T-helper 1 cell treated with Interleukin-12 subunit alpha and Interleukin-12 subunit beta and Interleukin-4 antibody, amounts not matched to agents 30 ng/mL and 1 ng/mL, for 36 hours (primary cell): ENCODE measurements at regions not wholly inside any gene's neighbourhood (a gene's known extent, or its start where the extent isn't known, plus 50 kb on each side); places are given as distances from the start of the nearest gene placed in this dataset.
"Not testable (repeated sequence)": the region's sequence is repeated elsewhere in the genome, so short reads cannot be mapped to it uniquely, and the experiment has no call there.

Experiments used
- intact Hi-C: fragments of 100-400 bp; cut with micrococcal nuclease; formaldehyde crosslinking; loops from one replicate; pipeline ENCODE4 v1.15.1; 2024

DNA sequence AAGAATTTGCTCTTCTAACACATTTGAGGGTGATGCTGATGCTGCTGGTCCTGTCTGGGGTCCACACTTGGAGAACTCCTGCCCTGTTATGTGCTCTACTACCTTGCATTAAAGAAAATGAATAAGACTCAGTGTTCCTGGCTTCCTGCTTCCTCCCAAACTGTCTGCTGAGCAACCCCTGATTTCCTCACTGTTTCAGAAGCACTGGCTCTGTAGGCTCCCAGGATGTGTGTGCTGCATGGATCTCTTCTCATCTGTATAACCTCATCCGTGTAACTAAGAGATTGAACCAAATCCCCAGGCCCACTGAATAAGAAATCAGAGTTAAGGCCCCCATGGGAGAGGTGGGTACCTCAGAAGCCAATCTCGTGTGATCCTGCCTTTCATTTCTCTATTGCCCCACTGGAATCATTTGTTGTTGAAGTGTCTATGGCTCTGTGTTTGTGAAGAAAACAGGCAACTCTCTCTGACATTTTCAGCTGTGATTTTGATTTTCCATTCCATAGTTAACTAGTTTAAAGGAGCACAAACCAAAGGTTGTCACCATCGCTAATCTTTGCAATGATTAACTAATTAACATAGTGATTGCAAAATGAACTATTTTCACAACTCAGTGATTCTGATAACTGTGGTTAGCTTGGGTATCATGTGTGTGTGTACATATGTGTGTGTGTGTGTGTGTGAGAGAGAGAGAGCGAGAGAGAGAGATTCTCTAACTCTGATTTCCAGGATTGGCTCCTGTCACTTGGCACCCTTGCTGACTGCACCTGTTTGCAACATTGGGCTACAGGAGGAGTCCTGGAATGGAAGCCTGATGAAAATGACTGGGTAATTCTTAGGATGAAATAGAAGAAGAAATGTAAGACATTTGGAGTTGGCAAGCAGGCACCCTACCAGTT is 196.2 kb downstream of the SLC38A4 start:
- intact Hi-C loops = no loop called here

DNA sequence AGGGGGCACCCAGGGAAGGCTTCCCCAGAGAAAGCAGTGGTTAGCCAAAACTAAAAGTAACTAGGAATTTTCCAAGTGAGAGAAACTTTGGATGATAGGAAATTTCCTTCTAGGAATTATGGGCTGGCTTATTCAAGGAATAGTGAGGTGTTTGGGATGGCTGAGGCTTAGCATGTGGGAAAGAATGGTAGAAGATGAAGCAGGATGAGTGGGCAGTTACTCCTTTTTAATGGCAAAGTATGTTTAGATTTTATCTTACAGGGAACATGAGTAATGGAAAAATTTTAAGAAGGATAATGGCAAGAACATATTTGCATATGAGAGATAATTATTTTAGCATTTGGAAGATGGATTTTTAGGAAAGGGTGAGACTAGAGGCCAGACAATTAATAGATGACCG is 197.6 kb downstream of the SLC38A4 start:
- intact Hi-C loops = no loop called here

DNA sequence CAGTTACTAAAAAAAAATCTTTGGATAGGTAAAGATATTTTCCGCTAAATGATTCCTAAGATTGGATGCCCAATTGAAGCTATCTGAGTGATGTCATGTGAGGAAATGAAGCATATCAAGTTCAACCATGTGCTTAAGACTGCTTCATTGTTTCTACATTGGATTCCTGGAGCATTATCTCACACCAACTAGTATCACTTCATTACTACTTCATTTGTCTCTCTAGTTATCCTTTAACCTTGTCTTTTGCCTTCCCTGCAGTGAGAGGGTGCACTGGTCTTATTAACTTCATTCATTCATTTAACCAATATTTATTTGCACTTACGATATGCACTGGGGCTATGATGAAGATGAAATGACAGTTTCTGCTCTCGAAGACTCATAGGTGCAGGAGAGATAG is 198.1 kb downstream of the SLC38A4 start:
- intact Hi-C loops = no loop called here

DNA sequence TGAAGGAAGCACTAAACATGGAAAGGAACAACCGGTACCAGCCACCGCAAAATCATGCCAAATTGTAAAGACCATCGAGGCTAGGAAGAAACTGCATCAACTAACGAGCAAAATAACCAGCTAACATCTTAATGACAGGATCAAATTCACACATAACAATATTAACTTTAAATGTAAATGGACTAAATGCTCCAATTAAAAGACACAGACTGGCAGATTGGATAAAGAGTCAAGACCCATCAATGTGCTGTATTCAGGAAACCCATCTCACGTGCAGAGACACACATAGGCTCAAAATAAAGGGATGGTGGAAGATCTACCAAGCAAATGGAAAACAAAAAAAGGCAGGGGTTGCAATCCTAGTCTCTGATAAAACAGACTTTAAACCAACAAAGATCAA is 206.3 kb downstream of the SLC38A4 start:
- intact Hi-C loops = not testable (repeated sequence)

DNA sequence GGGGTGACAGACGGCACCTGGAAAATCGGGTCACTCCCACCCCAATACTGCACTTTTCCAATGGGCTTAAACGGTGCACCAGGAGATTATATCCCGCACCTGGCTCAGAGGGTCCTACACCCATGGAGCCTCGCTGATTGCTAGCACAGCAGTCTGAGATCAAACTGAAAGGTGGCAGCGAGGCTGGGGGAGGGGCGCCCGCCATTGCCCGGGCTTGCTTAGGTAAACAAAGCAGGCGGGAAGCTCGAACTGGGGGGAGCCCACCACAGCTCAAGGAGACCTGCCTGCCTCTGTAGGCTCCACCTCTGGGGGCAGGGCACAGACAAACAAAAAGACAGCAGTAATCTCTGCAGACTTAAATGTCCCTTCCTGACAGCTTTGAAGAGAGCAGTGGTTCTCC is 208.1 kb downstream of the SLC38A4 start:
- intact Hi-C loops = not testable (repeated sequence)

DNA sequence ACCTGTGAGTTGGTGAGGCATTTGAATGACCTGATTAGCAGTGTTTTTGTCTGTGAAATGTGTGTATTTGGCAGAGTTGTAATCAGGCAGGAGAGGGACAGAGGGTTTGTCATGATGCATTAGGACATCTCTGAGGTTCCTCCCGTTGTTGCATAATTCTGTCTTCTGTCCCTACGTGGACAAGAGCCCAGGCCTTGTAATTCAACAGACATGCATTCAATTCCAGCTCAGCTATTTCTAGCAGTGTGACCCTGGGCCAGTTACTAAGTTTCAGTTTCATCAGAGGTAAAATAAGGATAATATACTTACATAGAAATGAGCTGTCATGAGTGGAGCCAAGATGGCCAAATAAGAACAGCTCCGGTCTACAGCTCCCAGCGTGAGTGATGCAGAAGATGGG is 208.6 kb downstream of the SLC38A4 start:
- intact Hi-C loops = no loop called here

DNA sequence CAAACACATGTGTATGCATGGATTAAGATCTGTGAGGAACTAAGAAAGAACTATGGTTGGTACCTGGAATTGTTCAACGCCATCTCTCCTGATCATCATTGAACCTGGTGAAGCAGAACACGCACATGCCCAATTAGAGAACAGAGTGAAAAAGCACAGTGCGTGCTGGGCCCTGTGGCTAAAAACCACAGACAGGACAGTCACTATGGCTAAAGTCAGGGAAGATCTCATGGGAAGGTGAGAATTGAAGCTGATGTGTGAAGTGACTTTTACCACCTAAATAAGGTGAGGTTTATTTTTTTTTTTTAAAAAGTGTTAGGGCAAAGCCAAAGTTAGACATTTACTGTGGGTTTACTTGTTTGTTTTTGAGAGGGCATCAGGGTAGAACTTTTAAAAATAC is 215.0 kb downstream of the SLC38A4 start:
- intact Hi-C loops = no loop called here

DNA sequence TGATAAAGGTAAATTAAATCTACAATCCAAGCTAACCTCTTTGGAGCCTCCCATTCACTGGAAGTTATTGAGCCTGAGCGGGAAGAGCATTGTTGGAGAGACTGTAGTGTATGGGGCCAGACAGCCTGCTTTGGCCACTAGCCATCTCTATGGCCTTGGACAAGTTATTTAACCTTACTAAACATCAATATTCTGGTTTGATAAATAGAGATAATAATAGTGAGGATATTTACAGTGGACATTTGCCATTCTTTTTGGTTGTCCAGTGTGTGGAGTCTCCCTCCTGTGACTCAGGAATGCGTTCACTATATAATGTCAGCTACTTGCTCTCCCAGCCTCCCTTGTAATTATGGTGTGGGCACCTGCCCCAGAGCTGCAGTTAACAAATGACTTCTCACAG is 216.1 kb downstream of the SLC38A4 start:
- intact Hi-C loops = loop anchor here (2.0 to 5.0 kb wide), 5 partner anchors 23 to 237 kb away; partner anchors contain the start of gene SLC38A2

DNA sequence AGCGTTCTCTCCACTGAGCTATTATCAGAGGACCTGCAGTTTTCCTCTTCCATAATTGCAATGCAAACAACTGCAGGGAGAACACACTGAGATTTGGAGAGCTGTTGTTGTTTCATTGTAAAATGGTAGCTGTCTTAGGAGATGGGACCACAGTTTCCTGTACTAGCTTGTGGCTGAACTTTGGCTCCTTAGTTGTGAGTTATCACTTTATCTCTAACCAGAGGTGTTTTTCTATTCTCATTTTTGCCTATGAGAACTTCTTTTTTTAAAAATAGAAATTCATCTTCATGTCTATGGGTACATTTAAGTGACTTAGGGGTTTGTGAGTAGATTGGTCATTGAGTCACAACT is 216.5 kb downstream of the SLC38A4 start:
- intact Hi-C loops = loop anchor here (2.0 to 5.0 kb wide), 5 partner anchors 22 to 236 kb away; partner anchors contain the start of gene SLC38A2

DNA sequence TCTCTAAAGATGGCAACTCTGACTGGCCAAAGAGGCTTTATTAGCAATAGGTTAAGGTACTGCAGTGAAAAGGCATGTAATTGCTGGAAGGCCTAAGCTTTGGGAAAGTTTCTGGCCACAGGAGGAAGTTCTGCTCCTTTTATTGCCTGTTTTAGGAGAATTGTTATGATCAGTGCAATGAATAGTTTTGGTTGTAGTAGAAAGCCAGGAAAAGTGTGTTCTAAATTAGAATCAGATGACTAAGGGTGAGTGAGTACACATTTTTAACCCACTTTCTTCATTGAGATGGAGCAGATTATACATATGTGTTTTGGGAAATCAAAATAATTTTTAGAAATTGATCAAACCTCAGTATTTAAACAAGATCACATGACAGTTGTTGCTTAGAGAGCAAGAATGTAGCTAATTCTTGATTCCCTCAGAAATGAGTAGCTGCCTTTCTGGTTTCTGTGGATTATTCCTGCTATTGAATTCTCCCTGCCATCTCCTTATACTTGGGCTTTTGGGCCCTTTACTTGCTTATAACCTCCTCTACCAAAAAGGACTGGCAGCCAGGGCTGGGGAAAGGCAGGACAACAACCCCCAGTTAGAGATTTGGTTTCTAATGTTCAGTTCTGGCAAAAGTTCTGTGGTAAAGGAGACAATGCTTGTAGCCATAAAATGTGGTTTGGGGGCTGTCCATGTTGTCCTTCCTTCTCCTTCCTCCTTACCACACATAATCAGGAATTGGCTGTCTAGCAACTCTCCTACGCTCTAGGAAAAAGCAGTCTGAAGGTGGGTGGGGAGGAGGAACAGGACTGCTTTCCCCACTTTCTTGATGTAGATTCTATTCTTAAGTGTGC is 217.1 kb downstream of the SLC38A4 start:
- intact Hi-C loops = loop anchor here (2.0 to 5.0 kb wide), 5 partner anchors 22 to 236 kb away; partner anchors contain the start of gene SLC38A2

DNA sequence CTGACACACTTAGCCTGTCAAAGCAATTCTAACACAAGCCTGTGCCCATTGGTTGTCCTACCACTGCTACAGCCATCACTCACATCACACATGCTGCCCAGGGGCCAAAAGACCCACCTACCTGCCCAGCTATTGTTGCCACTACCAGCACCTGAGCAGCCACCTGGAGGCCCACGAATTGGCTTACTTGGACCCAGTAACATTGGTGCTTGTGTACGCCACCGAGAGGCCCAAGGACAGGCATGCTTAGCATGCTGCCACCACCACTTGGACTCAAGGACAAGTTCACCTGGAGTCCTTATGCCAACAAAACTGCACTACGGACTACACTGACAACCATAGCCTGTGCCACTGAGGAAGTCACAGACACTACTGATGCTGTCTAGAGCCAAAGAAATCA is 221.1 kb downstream of the SLC38A4 start:
- intact Hi-C loops = loop anchor here (5.0 kb wide), 1 partner anchor 217 kb away; no protein-coding TSS in a partner anchor

DNA sequence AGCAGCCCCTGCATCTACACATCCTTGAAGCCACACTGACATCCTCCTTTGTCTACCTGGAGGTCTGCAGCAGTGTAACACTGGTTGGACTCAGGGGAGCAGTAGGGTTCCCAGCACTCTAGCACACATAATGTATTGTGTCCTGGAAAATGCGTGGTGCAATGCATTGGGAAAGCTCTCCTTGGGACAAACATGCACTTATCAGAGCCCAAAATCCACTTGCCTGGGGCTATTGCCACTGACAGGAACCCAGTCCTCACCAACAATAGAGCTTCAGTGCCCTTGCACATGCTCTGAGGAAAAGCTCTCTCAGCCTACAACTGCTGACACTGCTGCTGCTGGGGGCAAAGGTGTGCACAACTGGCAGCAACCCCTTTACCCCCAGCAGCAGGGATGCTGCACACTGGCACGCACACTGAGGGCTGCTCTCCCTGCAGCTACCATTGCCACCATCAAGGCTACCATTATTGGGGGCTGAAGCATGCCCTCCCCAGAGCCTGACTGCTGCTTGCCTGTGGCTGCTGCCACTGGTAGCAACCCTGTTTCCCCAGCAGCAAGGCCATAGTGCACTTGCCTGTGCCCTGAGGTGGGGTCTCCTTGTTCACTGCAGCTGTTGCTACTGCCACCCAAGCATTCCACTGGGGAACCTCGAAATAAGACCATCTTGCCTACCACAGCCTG is 221.9 kb downstream of the SLC38A4 start:
- intact Hi-C loops = no loop called here

DNA sequence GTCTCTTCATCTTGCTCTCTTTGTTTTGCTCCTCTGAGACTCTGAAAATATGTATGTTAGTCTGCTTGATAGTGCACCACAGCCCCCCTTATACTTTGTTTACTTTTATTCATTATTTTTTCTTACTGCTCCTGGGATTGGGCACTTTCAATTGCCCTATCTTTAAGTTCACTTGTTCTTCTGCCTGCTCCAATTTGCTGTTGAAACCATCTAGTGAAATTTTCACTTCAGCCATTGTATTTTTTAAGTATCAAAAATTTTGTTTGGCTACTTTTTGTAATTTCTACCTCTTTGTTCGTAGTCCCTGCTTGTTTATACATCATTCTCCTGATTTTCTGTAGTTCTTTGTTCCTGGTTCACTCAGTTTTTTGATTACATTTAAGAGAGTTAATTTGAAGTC is 223.3 kb downstream of the SLC38A4 start:
- intact Hi-C loops = no loop called here

DNA sequence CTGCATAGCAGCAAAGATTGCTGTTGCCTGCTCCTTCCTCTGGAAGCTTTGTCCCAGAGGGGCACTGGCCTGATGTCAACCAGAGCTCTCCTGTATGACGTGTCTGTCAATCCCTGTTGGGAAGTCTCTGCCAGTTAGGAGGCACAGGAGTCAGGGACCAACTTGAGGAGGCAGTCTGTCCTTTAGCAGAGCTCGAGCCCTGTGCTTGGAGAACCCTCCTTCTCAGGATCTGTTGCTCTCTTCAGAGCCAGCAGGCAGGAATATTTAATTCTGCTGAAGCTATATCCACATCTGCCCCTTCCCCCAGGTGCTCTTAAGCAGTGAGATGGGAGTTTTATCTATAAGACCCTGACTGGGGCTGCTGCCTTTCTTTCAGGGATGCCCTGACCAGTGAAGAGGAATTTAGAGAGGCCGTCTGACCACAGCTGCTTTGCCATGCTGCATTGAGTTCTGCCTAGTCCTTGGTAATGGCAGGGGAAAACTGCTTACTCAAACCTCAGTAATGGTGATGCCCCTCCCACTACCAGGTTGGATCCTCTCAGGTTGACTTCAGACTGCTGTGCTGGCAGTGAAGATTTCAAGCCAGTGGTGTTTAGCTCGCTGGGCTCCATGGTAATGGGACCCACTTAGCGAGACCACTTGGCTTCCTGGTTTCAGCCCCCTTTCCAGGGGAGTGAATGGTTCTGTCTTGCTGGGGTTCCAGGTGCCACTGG is 218.6 kb upstream of the SLC38A2 start:
- intact Hi-C loops = no loop called here

DNA sequence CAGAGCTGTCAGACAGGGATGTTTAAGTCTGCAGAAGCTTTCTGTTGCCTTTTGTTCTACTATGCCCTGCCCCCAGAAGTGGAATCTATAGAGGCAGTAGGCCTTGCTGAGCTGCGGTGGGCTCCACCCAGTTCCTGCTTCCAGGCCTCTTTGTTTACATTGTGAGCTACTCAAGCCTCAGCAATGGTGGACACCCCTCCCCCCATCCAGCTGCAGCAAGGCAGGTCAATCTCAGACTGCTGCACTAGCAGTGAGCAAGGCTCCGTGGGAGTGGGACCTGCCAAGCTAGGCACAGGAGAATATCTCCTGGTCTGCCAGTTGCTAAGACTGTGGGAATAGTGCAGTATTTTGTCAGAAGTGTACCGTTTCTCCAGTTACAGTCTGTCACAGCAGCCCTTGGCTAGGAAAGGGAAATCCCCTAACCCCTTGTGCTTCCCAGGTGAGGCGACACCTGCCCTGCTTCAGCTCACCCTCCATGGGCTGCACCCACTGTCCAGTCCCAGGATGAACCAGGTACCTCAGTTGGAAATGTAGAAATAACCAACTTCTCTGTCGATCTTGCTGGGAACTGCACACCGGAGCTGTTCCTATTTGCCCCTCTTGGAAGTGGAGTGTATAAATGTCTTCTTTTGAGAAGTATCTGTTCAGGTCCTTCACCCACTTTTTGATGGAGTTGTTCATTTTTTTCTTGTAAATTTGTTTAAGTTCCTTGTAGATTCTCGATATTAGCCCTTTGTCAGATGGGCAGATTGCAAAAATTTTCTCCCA is 213.5 kb upstream of the SLC38A2 start:
- intact Hi-C loops = loop anchor here (2.0 to 5.0 kb wide), 3 partner anchors 23 to 69 kb away; no protein-coding TSS in a partner anchor

DNA sequence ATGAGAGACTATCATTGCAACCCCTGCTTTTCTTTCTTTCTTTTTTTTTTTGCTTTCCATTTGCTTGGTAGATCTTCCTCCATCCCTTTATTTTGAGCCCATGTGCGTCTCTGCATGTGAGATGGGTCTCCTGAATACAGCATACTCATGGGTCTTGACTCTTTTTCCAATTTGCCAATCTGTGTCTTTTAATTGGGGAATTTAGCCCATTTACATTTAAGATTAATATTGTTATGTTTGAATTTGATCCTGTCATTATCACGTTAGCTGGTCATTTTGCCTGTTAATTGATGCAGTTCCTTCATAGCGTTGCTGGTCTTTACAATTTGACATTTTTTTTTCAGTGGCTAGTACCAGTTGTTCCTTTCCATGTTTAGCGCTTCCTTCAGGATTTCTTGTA is 211.5 kb upstream of the SLC38A2 start:
- intact Hi-C loops = loop anchor here (2.0 kb wide), 1 partner anchor 67 kb away; no protein-coding TSS in a partner anchor

DNA sequence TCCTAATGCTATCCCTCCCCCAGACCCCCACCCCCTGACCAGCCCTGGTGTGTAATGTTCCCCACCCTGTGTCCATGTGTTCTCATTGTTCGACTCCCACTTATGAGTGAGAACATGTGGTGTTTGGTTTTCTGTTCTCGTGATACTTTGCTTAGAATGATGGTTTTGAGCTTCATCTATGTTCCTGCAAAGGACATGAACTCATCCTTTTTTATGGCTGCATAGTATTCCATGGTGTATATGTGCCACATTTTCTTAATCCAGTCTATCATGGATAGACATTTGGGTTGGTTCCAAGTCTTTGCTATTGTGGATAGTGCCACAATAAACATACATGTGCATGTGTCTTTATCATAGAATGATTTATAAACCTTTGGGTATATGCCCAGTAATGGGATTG is 209.4 kb upstream of the SLC38A2 start:
- intact Hi-C loops = not testable (repeated sequence)

DNA sequence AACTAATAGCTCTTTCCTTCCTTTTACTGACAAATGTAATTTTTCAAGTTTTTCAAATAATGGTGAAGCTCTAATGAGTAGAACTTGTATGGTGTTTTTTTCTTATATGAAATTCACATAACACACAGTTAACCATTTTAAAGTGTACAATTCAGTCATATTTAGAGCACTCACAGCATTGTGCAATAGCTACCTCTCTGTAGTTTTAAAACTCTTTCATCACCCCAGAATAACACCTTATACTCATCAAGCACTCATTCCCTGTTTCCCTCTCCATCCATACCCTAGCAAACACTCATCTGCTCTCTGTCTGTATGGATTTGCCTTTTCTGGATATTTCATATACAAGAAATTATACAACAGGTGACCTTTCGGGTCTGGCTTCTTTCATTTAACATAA is 207.9 kb upstream of the SLC38A2 start:
- intact Hi-C loops = no loop called here

DNA sequence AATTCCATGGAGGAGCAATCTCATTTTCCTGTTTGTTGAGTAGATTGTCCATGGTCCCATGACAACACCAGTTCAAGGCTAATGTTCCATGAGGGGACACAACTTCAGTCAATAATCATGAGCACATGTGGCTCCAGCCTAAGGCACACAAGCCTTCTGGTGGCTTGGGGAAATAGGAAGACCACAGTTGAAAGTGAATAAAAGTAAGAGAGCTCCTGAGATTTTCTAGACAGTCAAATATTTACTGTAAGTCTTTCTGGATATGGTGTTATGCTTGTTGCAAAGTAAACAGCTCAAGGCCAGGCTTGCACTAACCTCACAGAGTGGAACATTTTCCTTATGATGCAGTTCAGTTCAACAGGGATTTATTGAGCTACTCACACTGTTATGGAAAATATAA is 206.9 kb upstream of the SLC38A2 start:
- intact Hi-C loops = no loop called here
